ENCODE measurements at regions not wholly inside any gene's neighbourhood (a gene's known extent, or its start where the extent isn't known, plus 50 kb on each side); places are given as distances from the start of the nearest gene placed in this dataset.

GRCh38 chr1:68976916-68977610 is 480.2 kb upstream of the DEPDC1 start:
- no peaks in the 10 kb centered on the region for H3K27me3 Mint-ChIP-seq
- POLR2A ChIA-PET = no interaction called here

GRCh38 chr1:68979891-68980290 is 483.0 kb upstream of the DEPDC1 start:
- no peaks in the 10 kb centered on the region for H3K4me1 Mint-ChIP-seq
- H3K9me3 Mint-ChIP-seq = peaks cover 5% of the 10 kb centered on the region

More at GRCh38 chr1:68976916-68977610, 480.2 kb upstream of the DEPDC1 start:
- DNase-seq = no peak
- no peak overlapping the region for H3K27ac Mint-ChIP-seq
- CTCF ChIA-PET = no interaction called here
- H3K4me1 Mint-ChIP-seq = no peaks in the 10 kb centered on the region
- H3K9me3 Mint-ChIP-seq = peaks cover 5% of the 10 kb centered on the region
- H3K36me3 Mint-ChIP-seq (ENCODE audit: low read depth) = no peaks in the 10 kb centered on the region
- H3K4me3 Mint-ChIP-seq = no peak overlapping the region

GRCh38 chr1:68984289-68984688 is 487.4 kb upstream of the DEPDC1 start:
- no peaks in the 10 kb centered on the region for H3K36me3 Mint-ChIP-seq (ENCODE audit: low read depth)
- DNase-seq = no peak
- ChIA-PET CTCF (no interaction called here), POLR2A (no interaction called here)
- peaks cover 8% of the 10 kb centered on the region for H3K9me3 Mint-ChIP-seq
- no peaks in the 10 kb centered on the region for H3K4me1 Mint-ChIP-seq
- no peaks in the 10 kb centered on the region for H3K27me3 Mint-ChIP-seq
- H3K27ac Mint-ChIP-seq = no peak overlapping the region
- no peak overlapping the region for H3K4me3 Mint-ChIP-seq

More at GRCh38 chr1:68979891-68980290, 483.0 kb upstream of the DEPDC1 start:
- Mint-ChIP-seq H3K36me3 (ENCODE audit: low read depth) (no peaks in the 10 kb centered on the region), H3K27ac (no peak overlapping the region), H3K4me3 (no peak overlapping the region), H3K27me3 (no peaks in the 10 kb centered on the region)
- no peak for DNase-seq
- ChIA-PET POLR2A (no interaction called here), CTCF (no interaction called here)

GRCh38 chr1:68994096-68994495 is 497.2 kb upstream of the DEPDC1 start:
- Mint-ChIP-seq H3K4me1 (no peaks in the 10 kb centered on the region), H3K27ac (no peak overlapping the region), H3K36me3 (ENCODE audit: low read depth) (no peaks in the 10 kb centered on the region), H3K27me3 (no peaks in the 10 kb centered on the region), H3K4me3 (no peak overlapping the region), H3K9me3 (peaks cover 8% of the 10 kb centered on the region)
- ChIA-PET POLR2A (no interaction called here), CTCF (no interaction called here)
- DNase-seq = no peak

- ChIA-PET POLR2A (no interaction called here), CTCF (no interaction called here)
- Mint-ChIP-seq H3K4me1 (no peaks in the 10 kb centered on the region), H3K27ac (no peak overlapping the region), H3K27me3 (no peaks in the 10 kb centered on the region), H3K36me3 (ENCODE audit: low read depth) (no peaks in the 10 kb centered on the region), H3K4me3 (no peak overlapping the region), H3K9me3 (peaks cover 6% of the 10 kb centered on the region)
- no peak for DNase-seq
These were observed 519.6 kb upstream of the DEPDC1 start for GRCh38 chr1:69016468-69016867.

- no peaks in the 10 kb centered on the region for H3K27me3 Mint-ChIP-seq
- POLR2A ChIA-PET = no interaction called here
These were observed 532.8 kb upstream of the DEPDC1 start for GRCh38 chr1:69029649-69030048.

GRCh38 chr1:69038379-69038778 is 529.3 kb upstream of the LRRC7 start:
- ChIA-PET CTCF (no interaction called here), POLR2A (no interaction called here)
- H3K27me3 Mint-ChIP-seq = no peaks in the 10 kb centered on the region
- no peak overlapping the region for H3K27ac Mint-ChIP-seq
- H3K36me3 Mint-ChIP-seq (ENCODE audit: low read depth) = no peaks in the 10 kb centered on the region
- DNase-seq = no peak
- H3K9me3 Mint-ChIP-seq = peaks cover 6% of the 10 kb centered on the region
- no peak overlapping the region for H3K4me3 Mint-ChIP-seq
- H3K4me1 Mint-ChIP-seq = no peaks in the 10 kb centered on the region

More at GRCh38 chr1:69029649-69030048, 532.8 kb upstream of the DEPDC1 start:
- CTCF ChIA-PET = no interaction called here
- Mint-ChIP-seq H3K4me3 (no peak overlapping the region), H3K27ac (no peak overlapping the region), H3K9me3 (peaks cover 20% of the 10 kb centered on the region), H3K36me3 (ENCODE audit: low read depth) (no peaks in the 10 kb centered on the region), H3K4me1 (no peaks in the 10 kb centered on the region)
- DNase-seq = no peak

GRCh38 chr1:69045572-69045971 is 522.1 kb upstream of the LRRC7 start:
- ChIA-PET CTCF (no interaction called here), POLR2A (no interaction called here)
- Mint-ChIP-seq H3K4me1 (no peaks in the 10 kb centered on the region), H3K36me3 (ENCODE audit: low read depth) (no peaks in the 10 kb centered on the region), H3K9me3 (peaks cover 3% of the 10 kb centered on the region), H3K27me3 (no peaks in the 10 kb centered on the region), H3K27ac (no peak overlapping the region), H3K4me3 (no peak overlapping the region)
- no peak for DNase-seq

GRCh38 chr1:69055194-69055593 is 512.5 kb upstream of the LRRC7 start:
- Mint-ChIP-seq H3K27me3 (no peaks in the 10 kb centered on the region), H3K9me3 (peaks cover 3% of the 10 kb centered on the region), H3K4me3 (no peak overlapping the region), H3K4me1 (no peaks in the 10 kb centered on the region), H3K36me3 (ENCODE audit: low read depth) (no peaks in the 10 kb centered on the region), H3K27ac (no peak overlapping the region)
- POLR2A ChIA-PET = no interaction called here
- DNase-seq = no peak
- CTCF ChIA-PET = no interaction called here

GRCh38 chr1:69058454-69058853 is 509.3 kb upstream of the LRRC7 start:
- no peaks in the 10 kb centered on the region for H3K36me3 Mint-ChIP-seq (ENCODE audit: low read depth)
- no peak for DNase-seq
- H3K4me1 Mint-ChIP-seq = no peaks in the 10 kb centered on the region
- ChIA-PET CTCF (no interaction called here), POLR2A (no interaction called here)
- H3K27me3 Mint-ChIP-seq = no peaks in the 10 kb centered on the region
- peaks cover 3% of the 10 kb centered on the region for H3K9me3 Mint-ChIP-seq
- H3K27ac Mint-ChIP-seq = no peak overlapping the region
- H3K4me3 Mint-ChIP-seq = no peak overlapping the region

- no peak overlapping the region for H3K27ac Mint-ChIP-seq
- H3K9me3 Mint-ChIP-seq = peaks cover 29% of the 10 kb centered on the region
- no peak overlapping the region for H3K4me3 Mint-ChIP-seq
- no peak for DNase-seq
- ChIA-PET CTCF (no interaction called here), POLR2A (no interaction called here)
- no peaks in the 10 kb centered on the region for H3K27me3 Mint-ChIP-seq
- no peaks in the 10 kb centered on the region for H3K36me3 Mint-ChIP-seq (ENCODE audit: low read depth)
- no peaks in the 10 kb centered on the region for H3K4me1 Mint-ChIP-seq
These were observed 496.9 kb upstream of the LRRC7 start for GRCh38 chr1:69070660-69071373.

- POLR2A ChIA-PET = no interaction called here
- H3K27ac Mint-ChIP-seq = no peak overlapping the region
- H3K27me3 Mint-ChIP-seq = no peaks in the 10 kb centered on the region
- peaks cover 21% of the 10 kb centered on the region for H3K9me3 Mint-ChIP-seq
- H3K36me3 Mint-ChIP-seq (ENCODE audit: low read depth) = no peaks in the 10 kb centered on the region
- CTCF ChIA-PET = no interaction called here
- H3K4me3 Mint-ChIP-seq = no peak overlapping the region
- H3K4me1 Mint-ChIP-seq = no peaks in the 10 kb centered on the region
- no peak for DNase-seq
These were observed 494.5 kb upstream of the LRRC7 start for GRCh38 chr1:69073176-69073575.

GRCh38 chr1:69076631-69077030 is 491.1 kb upstream of the LRRC7 start:
- Mint-ChIP-seq H3K27ac (no peak overlapping the region), H3K4me3 (no peak overlapping the region), H3K27me3 (no peaks in the 10 kb centered on the region), H3K36me3 (ENCODE audit: low read depth) (no peaks in the 10 kb centered on the region), H3K9me3 (peaks cover 19% of the 10 kb centered on the region), H3K4me1 (no peaks in the 10 kb centered on the region)
- POLR2A ChIA-PET = no interaction called here
- CTCF ChIA-PET = no interaction called here
- no peak for DNase-seq

- H3K9me3 Mint-ChIP-seq = peaks cover 18% of the 10 kb centered on the region
- H3K27me3 Mint-ChIP-seq = no peaks in the 10 kb centered on the region
- no peak overlapping the region for H3K27ac Mint-ChIP-seq
- POLR2A ChIA-PET = no interaction called here
- no peak for DNase-seq
- H3K4me3 Mint-ChIP-seq = no peak overlapping the region
- H3K36me3 Mint-ChIP-seq (ENCODE audit: low read depth) = no peaks in the 10 kb centered on the region
- CTCF ChIA-PET = no interaction called here
- H3K4me1 Mint-ChIP-seq = no peaks in the 10 kb centered on the region
These were observed 490.5 kb upstream of the LRRC7 start for GRCh38 chr1:69077198-69077597.

Measured in activated CD4-positive, alpha-beta memory T cell treated with anti-CD3 and anti-CD28 coated beads, Interleukin-2, amount 10 ng/mL, durations not matched to agents 7 days and 5 days (primary cell).